Fibroblast of gingiva (primary cell): ENCODE measurements at regions not wholly inside any gene's neighbourhood (a gene's known extent, or its start where the extent isn't known, plus 50 kb on each side); places are given as distances from the start of the nearest gene placed in this dataset.
A peak's percentile ranks its signal among the peaks of the same experiment; 100 is the strongest.

Experiments
- DNase-seq: peaks from one replicate; pipeline ENCODE4 v3.0.0-alpha.2; 2011; ENCODE audit warnings: low read depth

DNA sequence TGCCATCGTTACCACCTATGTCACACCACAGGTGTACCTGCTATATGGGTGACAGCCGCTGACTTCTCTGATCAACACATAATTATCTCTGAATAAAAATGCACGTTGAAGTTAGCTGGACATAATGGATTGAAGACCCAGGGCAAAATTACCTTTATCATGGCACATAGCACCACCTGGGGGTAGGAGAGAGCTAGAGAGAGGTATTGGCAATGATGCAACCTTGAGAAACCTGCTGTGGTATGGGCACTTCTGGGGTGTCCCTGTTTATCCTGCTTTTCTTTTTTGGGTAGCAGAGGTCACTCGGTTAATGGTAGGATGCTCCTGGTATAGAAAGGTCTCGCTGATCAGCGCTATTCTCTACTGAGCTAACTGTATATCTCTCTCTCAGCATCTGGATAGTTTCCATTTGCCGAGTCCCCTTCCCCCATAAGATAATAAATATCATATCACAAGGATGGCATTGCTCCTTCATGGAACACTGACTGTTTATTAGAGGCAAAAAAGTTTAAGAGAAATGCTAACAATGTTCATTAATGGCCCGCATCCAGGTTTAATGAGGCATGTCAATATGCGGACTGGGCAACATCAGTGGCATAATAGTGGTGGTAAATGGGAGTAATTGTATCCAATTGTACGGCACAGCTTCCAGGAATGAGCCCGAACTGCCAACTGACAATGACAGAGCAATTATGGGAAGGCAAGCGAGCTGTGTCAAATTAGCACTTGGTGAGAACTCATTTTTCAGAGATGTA, 323.1 kb downstream of the TFEC start:
- peak; percentile 18 for DNase-seq

DNA sequence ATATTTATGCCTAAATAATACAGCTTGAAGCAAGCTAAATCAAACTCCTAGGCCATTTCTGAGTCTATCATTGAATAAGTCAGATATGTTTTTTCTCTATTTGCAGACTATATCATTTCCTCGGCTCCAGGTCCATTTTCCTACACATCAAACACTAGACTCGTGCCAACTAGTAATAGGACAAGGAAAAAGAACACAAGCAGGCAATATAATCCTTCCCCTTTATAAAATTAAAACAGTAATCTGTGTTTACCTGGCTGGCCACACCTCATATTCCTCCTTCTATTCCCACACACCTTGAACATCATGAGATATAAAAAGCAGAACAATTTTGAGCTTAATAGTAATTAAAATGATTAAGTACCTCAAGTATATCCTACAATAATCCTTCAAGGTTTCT, 325.7 kb downstream of the TFEC start:
- DNase-seq = no peak

DNA sequence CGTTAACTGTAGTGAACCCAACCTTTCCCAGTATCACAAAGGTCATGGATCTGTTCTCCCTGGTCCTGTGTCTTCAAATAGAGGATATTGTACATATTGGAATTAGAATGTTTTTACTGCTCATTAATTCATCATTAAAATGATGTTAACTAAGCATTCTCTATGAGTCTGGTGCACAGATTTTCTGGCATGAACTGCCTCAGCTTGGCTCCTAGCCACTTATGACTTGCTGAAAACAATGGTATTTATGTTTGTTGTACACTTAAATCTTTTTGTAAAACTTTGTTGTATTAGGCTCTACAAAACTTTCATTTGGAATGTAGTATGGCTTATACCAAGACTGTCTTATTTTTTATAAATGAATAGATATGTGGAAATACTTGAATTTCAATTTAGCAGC, 329.4 kb downstream of the TFEC start:
- no peak for DNase-seq

DNA sequence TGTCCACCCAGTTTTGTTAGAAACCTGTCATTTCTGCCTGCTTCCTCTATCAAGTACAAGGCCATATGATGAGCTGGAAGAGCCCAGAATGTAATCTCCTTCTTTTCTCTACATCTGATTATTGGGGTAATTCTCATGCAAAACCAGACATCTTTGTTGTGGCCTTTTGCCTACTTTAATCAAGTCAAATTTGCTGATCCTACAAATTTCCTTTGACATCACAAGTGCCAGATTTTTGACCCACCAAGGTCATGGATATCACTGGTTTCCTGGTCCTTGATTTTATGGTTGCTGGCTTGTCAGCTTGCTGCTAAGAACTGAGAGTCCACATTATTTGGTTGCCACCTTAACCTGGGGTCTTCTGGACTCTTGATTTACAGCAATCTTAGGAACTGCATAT, 336.1 kb downstream of the TFEC start:
- DNase-seq = no peak

DNA sequence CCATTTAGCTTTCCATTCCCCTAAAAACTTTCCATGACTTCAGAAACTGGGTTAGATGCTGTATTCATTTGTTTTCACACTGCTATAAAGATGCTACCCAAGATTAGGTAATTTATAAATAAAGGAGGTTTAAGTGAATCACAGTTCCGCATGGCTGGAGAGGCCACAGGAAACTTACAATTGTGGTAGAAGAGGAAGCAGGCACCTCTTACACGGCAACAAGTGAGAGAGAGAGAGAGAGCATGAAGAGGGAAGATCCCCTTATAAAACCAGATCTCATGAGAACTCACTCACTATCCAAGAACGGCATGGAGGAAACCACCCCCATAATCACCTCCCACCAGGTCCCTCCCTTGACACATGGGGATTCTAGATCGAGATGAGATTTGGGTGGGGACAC, 336.8 kb downstream of the TFEC start:
- no peak for DNase-seq

DNA sequence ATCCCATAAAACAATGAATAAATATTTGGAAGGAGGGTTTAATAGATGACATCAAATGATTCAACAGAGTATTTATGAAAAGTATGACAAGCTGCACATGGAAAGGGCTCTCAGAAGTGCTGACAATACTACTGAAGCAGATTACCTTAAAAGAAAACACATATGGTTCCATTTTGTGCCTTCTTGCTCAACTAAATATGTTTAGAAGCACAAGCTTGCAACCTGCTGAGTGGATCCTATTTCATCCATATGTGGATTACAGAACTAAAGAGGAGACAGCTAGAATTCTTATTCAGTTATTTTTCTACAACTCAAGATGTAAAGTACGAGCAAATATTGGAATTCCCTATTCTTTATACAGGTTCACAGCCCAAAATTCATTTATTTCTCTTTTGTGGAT, 340.6 kb downstream of the TFEC start:
- DNase-seq = peak; percentile 72

DNA sequence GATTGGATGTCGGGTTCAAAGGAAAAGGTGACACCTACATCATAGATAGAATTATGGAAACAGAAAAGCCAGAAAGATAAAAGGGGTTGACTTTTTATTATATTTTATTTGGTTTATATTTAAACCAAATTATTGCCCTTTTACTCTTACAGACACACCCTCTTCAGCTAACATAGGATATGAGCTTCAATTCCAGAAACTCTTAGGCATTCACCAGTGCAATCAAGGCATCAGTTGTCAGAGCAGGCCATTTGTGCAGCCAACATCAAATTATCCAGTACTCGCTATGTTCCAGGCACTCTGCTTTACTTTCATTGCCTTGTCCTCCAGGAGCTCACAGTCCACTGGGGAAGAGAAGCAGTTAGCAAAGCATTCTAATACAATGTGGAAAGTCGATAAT, 347.5 kb downstream of the TFEC start:
- DNase-seq = no peak

DNA sequence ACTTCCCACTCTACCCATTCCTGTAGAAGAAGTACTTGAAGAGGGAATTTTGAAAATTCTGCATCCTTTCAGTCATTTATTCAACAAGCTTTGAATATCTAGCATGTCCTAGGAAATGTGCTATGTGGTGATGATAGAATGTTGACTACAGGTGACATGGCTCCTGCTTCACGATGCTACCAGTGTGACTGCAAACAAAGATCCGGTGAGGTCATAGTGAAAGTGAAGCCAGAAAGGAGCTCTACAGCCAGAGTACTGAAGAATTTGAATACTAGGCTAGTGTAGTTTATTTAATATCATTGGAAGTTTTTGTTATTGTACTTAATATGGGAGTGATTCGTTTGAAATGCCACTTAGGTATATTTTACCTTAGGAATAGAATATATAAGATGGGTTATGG, 348.1 kb downstream of the TFEC start:
- DNase-seq = no peak

DNA sequence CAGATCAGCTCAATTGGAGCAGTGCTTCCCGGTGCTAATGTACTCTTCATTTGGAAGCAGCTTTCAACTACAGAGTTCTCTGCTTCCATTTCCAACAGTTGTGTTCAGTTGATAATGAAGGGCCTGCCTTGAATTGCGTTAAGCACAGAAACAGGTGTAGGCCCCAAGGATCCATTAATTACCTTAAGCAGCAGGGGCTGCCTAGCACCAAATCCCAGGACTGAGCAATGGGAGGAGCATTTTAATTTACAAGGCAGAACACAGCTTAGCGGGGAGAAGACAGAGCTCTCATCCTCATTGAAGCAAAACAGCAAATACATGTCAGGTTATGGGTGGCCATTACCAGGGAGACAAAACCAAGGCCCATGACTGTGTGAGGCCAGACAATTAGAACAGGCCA, 349.6 kb downstream of the TFEC start:
- no peak for DNase-seq

DNA sequence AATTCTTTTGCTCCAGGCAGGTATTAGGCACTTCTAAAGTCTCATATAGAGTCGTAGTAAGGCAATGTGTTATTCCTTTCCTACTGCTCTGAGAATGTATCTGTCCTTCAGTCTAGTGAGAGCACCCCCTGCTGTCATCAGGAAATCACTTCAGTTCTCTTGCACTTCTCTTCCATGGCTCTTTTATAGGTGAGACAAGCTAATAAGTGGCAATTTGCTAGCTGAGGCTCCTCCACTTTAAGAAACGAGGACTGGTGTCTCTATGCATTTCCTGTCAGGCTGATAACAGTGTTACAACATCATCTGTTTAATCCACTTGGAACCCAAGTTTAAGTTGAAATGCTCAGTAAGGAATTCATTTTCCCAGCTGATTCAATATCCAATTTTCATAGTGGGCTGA, 350.6 kb downstream of the TFEC start:
- peak; percentile 38 for DNase-seq

DNA sequence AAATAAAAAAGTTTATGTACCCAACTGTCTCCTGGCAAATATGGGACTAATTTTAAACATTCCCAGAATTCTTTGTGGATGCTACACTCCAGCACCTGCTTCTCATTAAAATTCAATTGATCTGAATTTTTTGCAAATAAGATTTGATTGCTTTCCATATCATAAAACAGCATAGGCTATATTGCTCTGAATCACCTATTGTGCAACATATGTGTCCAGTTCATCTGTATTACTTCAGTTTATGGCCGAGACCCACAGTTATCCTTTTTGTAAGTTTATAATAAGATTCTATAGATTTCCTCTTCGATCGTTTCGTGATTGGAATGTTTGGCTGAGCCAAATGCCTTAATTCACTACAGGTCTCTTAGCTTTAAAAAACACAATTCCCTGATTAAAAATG, 351.1 kb downstream of the TFEC start:
- no peak for DNase-seq

DNA sequence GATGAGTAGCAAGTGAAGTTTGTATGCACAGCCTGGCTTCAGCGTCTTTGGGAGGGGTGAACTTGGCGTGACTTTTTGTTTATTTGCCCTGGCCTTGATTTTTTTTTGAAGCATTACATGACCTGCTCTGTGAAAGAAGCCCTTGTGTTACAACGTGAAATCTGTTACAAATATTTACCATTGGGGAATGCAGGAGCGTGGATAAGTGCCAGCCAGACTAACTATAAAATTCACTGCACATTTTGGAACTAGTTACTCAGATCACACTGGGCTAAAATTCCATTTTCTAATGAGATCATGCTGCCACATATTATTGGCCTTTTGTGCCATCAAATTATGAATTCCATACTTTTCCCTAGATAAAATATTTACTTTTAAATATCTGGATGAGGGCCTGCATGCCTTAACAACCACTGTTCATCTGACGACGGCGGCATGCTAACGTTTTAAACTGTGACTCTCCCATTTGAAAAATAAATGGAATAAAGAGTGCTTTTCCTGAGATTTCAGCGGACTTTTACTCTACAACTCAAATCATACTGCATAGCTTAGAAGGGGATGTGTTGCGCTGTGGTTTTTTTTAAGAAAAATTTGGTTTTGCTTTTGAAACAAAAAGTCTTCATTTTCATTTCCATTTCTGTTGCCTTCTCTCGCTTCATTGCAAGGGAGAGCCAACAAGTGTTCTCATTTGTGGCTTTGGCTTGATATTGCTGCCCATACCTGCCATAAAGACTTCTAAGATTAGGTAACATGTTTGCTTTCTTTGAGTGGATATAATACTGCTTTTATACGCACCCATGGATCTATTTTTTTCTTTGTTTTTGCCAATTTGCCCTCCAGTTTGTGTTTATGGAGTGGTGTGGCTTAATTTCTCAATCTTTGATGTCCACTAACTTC, 352.2 kb downstream of the TFEC start:
- DNase-seq = peak; percentile 92

DNA sequence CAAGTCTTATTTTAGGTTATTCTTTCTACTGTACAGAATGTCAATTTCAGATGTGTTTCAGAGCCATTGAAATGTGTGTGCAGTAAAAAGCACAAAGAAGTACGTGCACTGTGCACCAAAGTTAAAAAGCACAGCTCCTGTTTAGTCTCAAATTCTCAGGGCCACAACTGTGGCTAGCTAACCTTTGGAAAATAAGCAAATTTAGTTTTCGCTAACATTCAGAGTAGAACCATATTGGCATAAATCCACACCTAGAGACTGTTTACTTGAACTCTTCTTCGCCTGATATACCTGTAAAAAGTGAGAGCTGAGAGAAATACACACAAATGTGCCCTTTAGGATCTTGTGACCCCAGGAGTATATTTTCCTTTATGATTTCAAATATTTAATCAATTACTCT, 353.9 kb downstream of the TFEC start:
- no peak for DNase-seq

DNA sequence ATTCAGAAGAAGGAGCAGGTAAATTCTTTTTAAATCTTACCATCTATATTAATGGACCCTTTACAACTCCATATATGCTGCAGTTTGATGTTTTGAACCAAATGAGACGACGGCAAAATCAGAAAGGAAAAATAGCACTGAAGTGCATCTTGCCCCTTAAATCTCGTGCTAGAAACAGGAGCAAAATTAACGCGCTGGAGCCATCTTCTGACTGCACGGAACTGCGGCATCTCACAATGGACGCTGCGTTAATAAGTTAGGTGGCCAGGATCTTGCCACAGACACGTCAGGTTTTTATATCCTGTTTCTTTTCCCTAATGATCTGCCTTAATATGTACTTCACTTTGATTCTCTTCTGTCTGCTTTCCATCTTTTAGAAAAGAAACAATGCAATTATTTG, 354.5 kb downstream of the TFEC start:
- peak; percentile 60 for DNase-seq

DNA sequence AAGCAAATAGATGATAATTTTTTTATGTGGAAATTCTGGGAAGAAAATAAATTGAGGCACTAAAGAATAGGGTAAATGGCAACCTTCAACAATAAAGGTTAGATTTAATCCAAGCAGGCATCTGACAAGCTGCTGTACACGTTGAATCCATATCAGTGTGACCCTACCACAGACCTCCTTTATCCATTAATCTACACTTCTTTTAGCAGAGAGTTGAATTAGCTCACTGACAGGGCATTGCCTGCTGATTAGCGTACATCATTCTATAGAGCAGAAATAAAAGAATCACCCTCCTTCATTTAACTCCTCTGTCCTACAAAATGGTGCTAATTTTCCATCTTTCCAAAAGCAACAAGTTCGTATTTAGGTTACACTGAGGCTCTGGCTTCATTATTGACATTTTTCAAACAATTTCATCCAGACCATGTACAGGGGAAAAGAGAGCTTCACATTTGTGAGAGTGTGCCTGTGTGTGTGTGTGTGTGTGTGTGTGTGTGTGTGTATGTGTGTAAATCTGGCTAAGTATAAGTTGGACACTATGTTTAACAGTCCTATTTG, 356.0 kb downstream of the TFEC start:
- DNase-seq = no peak

DNA sequence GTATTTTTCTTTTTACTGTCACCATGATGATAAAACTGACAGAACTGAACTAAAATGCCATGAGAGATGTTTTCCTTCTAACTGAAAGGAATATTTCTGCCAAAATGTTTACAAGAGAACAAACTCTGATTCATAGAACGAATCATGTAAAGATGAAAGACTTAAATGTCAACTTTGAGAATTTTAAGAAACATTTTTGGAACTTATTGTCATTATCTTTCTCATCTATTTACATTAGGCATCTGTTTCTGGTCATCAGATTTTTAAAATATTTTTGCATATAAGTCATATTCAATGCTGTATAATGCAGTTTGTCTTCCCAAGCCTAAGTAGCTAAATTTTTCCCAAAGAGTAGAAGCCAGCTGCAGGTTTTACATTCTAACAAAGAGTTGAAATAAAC, 358.5 kb downstream of the TFEC start:
- DNase-seq = peak; percentile 41

DNA sequence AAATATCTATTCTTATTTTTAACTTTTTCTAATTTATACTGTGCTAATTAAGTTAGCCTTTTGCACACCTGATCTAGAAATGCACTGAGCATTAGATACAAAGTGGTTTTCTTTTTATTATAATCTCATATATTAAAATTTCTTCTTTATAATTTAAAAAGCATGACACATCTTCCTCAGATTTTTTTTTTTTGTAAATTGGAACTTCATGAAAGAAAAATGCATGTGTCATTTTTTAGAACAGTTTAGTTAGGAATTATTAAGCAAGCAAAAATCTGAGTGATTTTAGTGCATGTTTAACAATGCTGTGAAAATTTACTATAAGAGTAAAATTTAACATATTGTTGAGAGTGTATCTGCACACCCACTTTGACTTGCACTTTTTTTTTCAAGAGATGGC, 367.9 kb downstream of the TFEC start:
- no peak for DNase-seq

DNA sequence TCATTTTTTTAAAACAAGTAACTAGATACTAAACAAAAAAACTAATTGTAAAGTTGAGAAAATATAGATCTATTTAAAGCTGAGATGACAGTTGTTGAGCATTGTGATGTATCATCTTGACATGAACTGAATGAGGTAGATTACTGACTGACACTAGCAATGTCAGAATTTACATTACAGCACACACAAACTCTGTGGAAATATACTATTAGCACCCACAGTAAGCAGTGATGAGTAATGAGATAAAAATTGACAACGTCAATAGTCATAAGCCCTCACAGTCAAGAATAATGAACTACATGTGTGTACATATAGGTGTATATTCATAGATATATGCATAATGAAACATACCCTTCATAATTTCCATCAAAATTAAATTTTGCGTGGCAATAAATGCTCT, 368.4 kb downstream of the TFEC start:
- peak; percentile 2 for DNase-seq

DNA sequence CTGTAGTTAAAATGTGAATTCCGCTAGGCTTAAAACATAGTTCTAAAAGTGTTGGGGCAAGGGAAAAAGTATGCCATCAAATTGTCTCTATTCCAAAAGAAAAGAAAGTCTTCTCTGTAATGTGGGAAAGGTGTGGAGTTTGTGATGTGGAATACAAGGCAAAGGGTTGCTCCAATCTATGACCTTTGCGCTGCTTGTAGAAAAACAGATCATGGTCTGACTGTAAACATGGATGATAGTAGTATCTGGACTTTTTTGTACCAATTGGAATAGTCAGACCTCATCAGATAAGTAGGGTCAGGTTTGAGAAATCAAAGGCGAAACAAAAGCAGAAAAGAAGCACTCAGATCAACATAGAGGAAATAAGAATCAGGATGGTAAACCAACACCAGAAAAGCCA, 372.3 kb downstream of the TFEC start:
- DNase-seq = no peak

DNA sequence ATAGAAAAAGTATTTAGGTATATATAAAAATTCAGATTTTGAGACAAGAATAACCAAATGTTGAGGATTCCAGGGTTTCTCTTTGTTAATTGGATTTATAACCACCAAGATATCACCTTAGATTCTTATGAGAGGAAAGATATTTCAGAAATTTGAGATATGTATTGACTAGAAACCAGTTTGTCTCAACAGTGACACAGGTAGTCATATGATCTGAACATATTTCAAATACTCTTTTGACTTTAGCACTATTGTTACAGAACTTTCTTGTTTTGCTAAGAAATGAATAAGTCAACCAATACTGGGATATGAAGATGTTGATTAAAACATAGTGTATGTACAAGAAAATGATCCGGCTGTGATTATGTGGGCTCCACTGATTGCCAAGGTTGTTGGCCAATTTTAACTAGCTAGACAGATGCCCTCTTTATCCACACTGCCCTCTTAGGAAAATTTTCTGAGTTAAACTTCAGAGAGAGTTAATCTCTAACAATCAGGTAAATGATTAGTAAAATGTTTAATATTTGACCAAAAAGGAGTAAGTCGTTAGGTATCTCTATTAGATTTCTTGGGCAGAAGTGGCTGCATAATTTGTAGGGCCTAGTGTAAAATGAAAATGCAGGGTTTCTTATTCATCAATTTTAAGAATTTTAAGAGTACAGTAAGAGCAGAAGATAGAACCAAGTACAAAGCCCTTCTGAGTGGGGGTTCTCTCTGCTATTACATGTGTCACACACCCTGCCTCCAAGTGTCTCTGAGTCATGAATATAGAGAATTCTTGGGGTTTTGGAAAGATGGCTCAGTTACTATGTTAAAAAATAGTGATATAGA, 376.0 kb downstream of the TFEC start:
- no peak for DNase-seq

DNA sequence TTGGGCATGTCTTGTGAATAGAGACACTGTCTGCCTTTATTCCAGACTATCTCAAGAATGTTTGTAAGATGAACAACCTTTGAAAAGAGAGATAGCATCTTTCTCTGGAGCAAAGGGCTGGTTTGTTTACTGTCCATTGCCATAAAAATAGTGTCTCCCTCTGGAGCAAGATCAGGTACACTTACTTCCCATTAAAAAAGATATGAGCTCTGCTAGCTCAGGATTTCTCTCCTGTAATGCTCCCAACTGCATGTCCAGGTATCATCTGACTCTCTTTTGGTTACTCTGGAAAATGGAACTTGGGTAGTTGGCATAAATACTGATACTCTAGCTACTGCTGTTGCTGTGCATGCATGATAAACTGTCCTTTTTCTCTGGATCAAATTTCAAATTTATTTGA, 381.1 kb downstream of the TFEC start:
- no peak for DNase-seq

DNA sequence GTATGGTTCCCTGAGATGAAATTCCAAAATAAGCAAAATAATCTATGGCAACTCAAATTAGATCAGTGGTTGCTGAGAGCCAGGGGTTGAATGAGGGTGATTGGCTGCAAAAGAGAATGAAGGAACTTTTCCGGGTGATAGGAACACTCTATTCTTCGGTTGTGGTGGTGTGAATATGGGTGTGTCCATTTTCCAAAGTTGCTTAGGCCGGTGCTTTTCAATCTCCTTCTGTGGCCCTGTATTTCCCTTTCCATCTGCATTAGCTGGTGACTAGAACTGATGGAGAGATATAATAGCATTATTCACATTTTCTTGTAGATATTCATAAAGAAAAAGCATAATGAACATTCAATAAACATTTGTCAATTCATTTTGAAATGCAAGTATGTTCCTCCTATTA, 382.9 kb downstream of the TFEC start:
- no peak for DNase-seq
